Ascending aorta (tissue), 2 donors: ENCODE measurements at regions not wholly inside any gene's neighbourhood (a gene's known extent, or its start where the extent isn't known, plus 50 kb on each side); places are given as distances from the start of the nearest gene placed in this dataset.

Experiments used
- DNase-seq, 2 donors: peaks; one replicate each; pipeline ENCODE4 v3.0.0-alpha.2; 2019; ENCODE audit warnings: low spot score in 2 of 2
- H3K27ac ChIP-seq, 2 donors: fragments of 200-600 bp; sonication (generic); one replicate each; pipeline ENCODE4 v1.5.1; 2016 to 2017; ENCODE audit warnings: mild to moderate bottlenecking in 1 of 2
- H3K27me3 ChIP-seq: fragments of 200-600 bp; sonication (generic); one replicate; pipeline ENCODE4 v1.5.1; 2017
- H3K36me3 ChIP-seq, 2 donors: fragments of 200-600 bp; sonication (generic); one replicate each; pipeline ENCODE4 v1.5.1; 2016
- H3K4me1 ChIP-seq, 2 donors: fragments of 200-600 bp; sonication (generic); one replicate each; pipeline ENCODE4 v1.5.1; 2016 to 2017; ENCODE audit warnings: mild to moderate bottlenecking in 1 of 2
- H3K4me3 ChIP-seq, 2 donors: fragments of 200-600 bp; sonication (generic); one replicate each; pipeline ENCODE4 v1.5.1; 2016 to 2017; ENCODE audit warnings: mild to moderate bottlenecking in 1 of 2
- H3K9me3 ChIP-seq, 2 donors: fragments of 200-600 bp; sonication (generic); one replicate each; pipeline ENCODE4 v1.5.1; 2016
- intact Hi-C: fragments of 100-400 bp; cut with DNase I; formaldehyde crosslinking; loops from one replicate; pipeline ENCODE4 v1.15.1; 2023
- TF ChIP-seq, protein P1 (sequence below), 3 experiments: fragments of 200-600 bp in 2 of 3; fragments of 450-650 bp in 1 of 3; sonication (generic) in 2 of 3; IDR thresholded peaks; one replicate each; pipeline ENCODE4 v1.5.1; 2016 to 2019; ENCODE audit warnings: antibody characterized with exemption in 3 of 3, mild to moderate bottlenecking in 1 of 3, moderate library complexity in 1 of 3

- Histone ChIP-seq H3K27me3 (no peaks in the 10 kb centered on the region), H3K36me3 (no peaks in the 10 kb centered on the region), H3K4me3 (no peak overlapping the region), H3K4me1 (no peaks in the 10 kb centered on the region), H3K27ac (no peak overlapping the region), H3K9me3 (peaks cover 0 to 9% of the 10 kb centered on the region in 2 donors)
- TF ChIP-seq, protein P1, sequence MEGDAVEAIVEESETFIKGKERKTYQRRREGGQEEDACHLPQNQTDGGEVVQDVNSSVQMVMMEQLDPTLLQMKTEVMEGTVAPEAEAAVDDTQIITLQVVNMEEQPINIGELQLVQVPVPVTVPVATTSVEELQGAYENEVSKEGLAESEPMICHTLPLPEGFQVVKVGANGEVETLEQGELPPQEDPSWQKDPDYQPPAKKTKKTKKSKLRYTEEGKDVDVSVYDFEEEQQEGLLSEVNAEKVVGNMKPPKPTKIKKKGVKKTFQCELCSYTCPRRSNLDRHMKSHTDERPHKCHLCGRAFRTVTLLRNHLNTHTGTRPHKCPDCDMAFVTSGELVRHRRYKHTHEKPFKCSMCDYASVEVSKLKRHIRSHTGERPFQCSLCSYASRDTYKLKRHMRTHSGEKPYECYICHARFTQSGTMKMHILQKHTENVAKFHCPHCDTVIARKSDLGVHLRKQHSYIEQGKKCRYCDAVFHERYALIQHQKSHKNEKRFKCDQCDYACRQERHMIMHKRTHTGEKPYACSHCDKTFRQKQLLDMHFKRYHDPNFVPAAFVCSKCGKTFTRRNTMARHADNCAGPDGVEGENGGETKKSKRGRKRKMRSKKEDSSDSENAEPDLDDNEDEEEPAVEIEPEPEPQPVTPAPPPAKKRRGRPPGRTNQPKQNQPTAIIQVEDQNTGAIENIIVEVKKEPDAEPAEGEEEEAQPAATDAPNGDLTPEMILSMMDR (IDR thresholded peaks at IDR 0.05) = no peak
- intact Hi-C loops = no loop called here
- DNase-seq = no peak
Measured at GRCh38 chr15:79230766-79231165, 51.8 kb upstream of the ANKRD34C start.

- TF ChIP-seq, protein P1 (IDR thresholded peaks at IDR 0.05) = no peak
- Histone ChIP-seq H3K9me3 (no peaks in the 10 kb centered on the region), H3K36me3 (no peaks in the 10 kb centered on the region), H3K4me1 (peaks cover 4 to 11% of the 10 kb centered on the region in 2 donors), H3K4me3 (no peak overlapping the region), H3K27me3 (no peaks in the 10 kb centered on the region), H3K27ac (no peak overlapping the region)
- DNase-seq = no peak
- intact Hi-C loops = no loop called here
Measured at GRCh38 chr15:79222808-79223207, 59.7 kb upstream of the ANKRD34C start.

GRCh38 chr15:79221696-79222095 is 60.8 kb upstream of the ANKRD34C start:
- peaks cover 0 to 6% of the 10 kb centered on the region in 2 donors for H3K9me3 ChIP-seq
- H3K27ac ChIP-seq = no peak overlapping the region
- no peaks in the 10 kb centered on the region for H3K36me3 ChIP-seq
- peaks cover 4 to 11% of the 10 kb centered on the region in 2 donors for H3K4me1 ChIP-seq
- DNase-seq = no peak
- no peak overlapping the region for H3K4me3 ChIP-seq
- intact Hi-C loops = no loop called here
- TF ChIP-seq, protein P1 (IDR thresholded peaks at IDR 0.05) = no peak
- no peaks in the 10 kb centered on the region for H3K27me3 ChIP-seq

GRCh38 chr15:79219393-79220056 is 63.0 kb upstream of the ANKRD34C start:
- DNase-seq = no peak
- Histone ChIP-seq H3K27me3 (no peaks in the 10 kb centered on the region), H3K4me3 (no peak overlapping the region), H3K36me3 (no peaks in the 10 kb centered on the region), H3K9me3 (peaks cover 0 to 6% of the 10 kb centered on the region in 2 donors), H3K27ac (peak overlapping the region; percentile 57 to 67), H3K4me1 (peaks cover 4 to 11% of the 10 kb centered on the region in 2 donors)
- intact Hi-C loops = no loop called here
- TF ChIP-seq, protein P1 (IDR thresholded peaks at IDR 0.05) = no peak

GRCh38 chr15:79218588-79219200 is 63.8 kb upstream of the ANKRD34C start:
- no peak overlapping the region for H3K4me3 ChIP-seq
- peaks cover 4 to 11% of the 10 kb centered on the region in 2 donors for H3K4me1 ChIP-seq
- peaks cover 0 to 6% of the 10 kb centered on the region in 2 donors for H3K9me3 ChIP-seq
- intact Hi-C loops = no loop called here
- H3K36me3 ChIP-seq = no peaks in the 10 kb centered on the region
- H3K27ac ChIP-seq = peak overlapping the region in 1 of 2 donors; percentile 67
- H3K27me3 ChIP-seq = no peaks in the 10 kb centered on the region
- no peak for DNase-seq
- TF ChIP-seq, protein P1 (IDR thresholded peaks at IDR 0.05) = peak in 1 of 3 experiments; percentile 53
